ENCODE measurements at regions not wholly inside any gene's neighbourhood (a gene's known extent, or its start where the extent isn't known, plus 50 kb on each side); places are given as distances from the start of the nearest gene placed in this dataset.

GRCh38 chr12:17372508-17372907, 717.5 kb downstream of the RERGL start:
- no peak for TF ChIP-seq POLR2A (IDR thresholded peaks at IDR 0.05; ENCODE audit: low read depth, low read length)
- TF ChIP-seq POLR2AphosphoS5 (IDR thresholded peaks at IDR 0.05; ENCODE audit: low read depth, low read length) = no peak
- no peak for TF ChIP-seq SPI1 (IDR thresholded peaks at IDR 0.05; ENCODE audit: low read depth, low read length)
- TF ChIP-seq TAF1 (IDR thresholded peaks at IDR 0.05; ENCODE audit: low read depth, low read length) = no peak
